C4-2B (cell line): ENCODE measurements at regions not wholly inside any gene's neighbourhood (a gene's known extent, or its start where the extent isn't known, plus 50 kb on each side); places are given as distances from the start of the nearest gene placed in this dataset.

Experiments used
- H3K27ac ChIP-seq: fragments of 450-650 bp; 2 replicates; pipeline ENCODE4 v1.5.1; 2017
- ZFX ChIP-seq: fragments of 450-650 bp; IDR thresholded peaks from 2 replicates; pipeline ENCODE4 v1.6.1; 2017
- TF ChIP-seq, protein P1 (sequence below): fragments of 450-650 bp; conservative IDR thresholded peaks from 2 replicates; pipeline ENCODE4 v1.5.1; 2017; ENCODE audit warnings: mild to moderate bottlenecking

DNA sequence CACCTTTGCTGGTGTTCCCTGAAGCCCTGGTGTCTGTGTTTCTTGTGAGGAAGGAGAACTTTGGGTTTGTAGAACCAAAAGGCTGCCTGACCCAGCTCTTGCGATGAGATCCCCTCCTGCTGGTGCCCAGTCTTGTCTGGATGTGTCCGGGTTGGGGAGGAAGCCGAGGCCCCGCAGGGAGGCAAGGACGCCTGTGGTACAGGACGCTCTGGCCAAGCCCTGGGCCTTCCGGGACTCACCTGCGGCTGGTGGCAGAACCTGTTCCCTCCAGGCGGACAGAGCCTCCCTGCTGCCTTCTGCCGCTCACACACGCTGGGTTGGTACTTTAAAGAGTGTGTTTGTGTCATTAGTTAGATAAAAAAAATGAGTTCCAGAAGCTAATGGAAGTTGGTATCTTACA lies 616.2 kb downstream of the GALR1 start:
- H3K27ac ChIP-seq: no peak overlapping the region
- TF ChIP-seq, protein P1, sequence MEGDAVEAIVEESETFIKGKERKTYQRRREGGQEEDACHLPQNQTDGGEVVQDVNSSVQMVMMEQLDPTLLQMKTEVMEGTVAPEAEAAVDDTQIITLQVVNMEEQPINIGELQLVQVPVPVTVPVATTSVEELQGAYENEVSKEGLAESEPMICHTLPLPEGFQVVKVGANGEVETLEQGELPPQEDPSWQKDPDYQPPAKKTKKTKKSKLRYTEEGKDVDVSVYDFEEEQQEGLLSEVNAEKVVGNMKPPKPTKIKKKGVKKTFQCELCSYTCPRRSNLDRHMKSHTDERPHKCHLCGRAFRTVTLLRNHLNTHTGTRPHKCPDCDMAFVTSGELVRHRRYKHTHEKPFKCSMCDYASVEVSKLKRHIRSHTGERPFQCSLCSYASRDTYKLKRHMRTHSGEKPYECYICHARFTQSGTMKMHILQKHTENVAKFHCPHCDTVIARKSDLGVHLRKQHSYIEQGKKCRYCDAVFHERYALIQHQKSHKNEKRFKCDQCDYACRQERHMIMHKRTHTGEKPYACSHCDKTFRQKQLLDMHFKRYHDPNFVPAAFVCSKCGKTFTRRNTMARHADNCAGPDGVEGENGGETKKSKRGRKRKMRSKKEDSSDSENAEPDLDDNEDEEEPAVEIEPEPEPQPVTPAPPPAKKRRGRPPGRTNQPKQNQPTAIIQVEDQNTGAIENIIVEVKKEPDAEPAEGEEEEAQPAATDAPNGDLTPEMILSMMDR: no peak
- no peak for TF ChIP-seq ZFX

DNA sequence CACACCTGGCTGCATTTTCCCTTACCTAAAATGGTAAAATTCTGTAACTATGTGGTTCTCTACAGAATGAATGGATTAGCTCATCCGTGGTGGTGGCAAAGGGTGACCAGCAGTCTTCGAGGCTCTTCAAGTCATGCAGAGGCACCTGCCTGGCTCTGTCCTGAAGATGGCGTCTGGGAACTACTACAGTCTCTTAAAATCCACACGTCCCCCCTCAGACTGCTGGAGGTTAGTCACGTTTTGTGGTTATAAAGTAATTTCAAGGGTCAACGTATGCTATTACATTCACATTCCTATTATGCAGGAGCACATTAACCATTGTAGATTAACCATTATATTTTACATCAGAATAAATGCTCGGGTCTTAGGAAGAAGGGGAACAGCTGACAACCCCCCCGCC lies 616.7 kb downstream of the GALR1 start:
- TF ChIP-seq, protein P1: no peak
- no peak for TF ChIP-seq ZFX
- no peak overlapping the region for H3K27ac ChIP-seq

DNA sequence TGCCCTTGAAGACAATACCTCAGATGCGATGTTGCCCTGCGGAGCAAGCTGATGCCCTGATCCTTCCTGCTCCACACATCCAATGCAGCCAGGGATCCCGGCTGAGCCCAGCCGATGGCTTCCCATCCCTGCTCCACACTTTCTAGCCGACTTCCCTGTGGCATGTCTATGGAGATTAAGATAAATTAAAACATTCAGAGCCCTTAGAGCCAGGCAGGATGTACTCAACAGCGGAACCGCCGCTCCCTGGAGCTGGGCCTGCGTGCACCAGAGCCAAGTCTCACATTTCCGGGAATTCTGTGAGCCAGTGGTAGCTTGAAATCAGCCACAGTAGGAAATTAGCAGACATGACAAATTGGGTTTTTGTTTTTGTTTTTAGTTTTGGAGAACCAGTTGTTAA lies 620.6 kb downstream of the GALR1 start:
- H3K27ac ChIP-seq: no peak overlapping the region
- no peak for TF ChIP-seq ZFX
- TF ChIP-seq, protein P1: no peak

GRCh38 chr18:77870894-77871293 lies 621.2 kb downstream of the GALR1 start:
- no peak overlapping the region for H3K27ac ChIP-seq
- TF ChIP-seq ZFX: no peak
- TF ChIP-seq, protein P1: no peak

DNA sequence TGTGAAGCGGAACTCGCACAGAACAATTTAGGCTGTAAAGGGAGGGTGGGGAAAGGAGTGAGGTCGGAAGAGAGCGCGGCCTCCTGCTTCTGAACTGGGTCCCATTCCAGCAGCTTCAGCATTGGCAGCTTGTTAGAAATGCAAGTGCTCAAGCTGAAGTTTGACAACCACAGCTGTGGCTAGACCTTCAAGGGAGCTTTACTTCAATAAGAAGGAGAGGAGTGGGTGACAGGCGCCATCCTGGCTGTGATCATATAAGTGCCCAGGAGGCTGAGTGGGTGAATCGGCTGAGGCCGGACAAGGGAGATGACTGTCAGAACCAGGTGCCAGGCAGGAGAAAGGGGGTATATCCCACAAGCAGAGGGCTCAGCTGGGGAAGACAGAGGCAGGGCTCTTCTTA lies 622.5 kb downstream of the GALR1 start:
- H3K27ac ChIP-seq: no peak overlapping the region
- TF ChIP-seq, protein P1: no peak
- no peak for TF ChIP-seq ZFX

- no peak overlapping the region for H3K27ac ChIP-seq
- TF ChIP-seq ZFX: no peak
Observed at GRCh38 chr18:77876319-77876865, 626.7 kb downstream of the GALR1 start.

DNA sequence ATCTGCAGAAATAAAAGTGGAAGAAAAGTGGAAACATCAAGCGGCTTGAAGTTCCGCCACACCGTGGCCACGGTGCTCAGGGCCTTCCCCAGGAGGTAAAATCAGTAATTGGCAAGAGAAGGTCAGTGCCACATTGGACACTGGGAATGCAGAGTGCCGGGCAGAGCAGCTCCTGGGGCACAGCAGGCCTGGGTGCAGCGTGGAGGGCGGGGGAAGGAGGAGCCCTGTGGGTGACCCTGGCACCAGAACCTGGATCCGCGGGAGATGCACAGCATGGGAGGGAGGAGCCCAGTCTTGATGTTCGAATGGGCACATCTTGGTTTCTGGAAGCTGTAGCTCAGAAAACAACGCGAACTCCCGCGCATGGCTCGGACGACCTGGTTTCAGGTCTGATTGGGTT lies 630.2 kb downstream of the GALR1 start:
- no peak overlapping the region for H3K27ac ChIP-seq
- TF ChIP-seq, protein P1: no peak
- no peak for TF ChIP-seq ZFX

DNA sequence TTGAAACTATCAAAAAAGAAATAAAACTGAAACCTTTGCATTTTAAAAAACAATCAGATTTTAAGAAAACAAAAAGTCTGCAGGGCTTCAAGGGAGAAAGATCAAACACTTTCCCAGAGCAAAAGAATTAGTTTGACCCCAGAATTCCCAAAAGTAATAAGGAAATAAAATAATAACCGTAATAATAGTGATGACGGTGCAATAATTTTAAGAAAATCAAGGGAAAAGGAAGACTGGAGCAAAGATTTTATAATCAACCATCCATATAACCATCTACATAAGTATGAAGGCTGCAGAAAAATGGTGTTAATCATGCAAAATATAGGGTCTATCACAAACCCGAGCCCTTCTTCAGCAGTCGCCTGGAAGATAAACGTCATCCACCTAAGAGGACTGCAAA lies 634.8 kb downstream of the GALR1 start:
- no peak for TF ChIP-seq ZFX
- TF ChIP-seq, protein P1: no peak
- H3K27ac ChIP-seq: no peak overlapping the region
